ENCODE measurements at regions not wholly inside any gene's neighbourhood (a gene's known extent, or its start where the extent isn't known, plus 50 kb on each side); places are given as distances from the start of the nearest gene placed in this dataset.

DNA sequence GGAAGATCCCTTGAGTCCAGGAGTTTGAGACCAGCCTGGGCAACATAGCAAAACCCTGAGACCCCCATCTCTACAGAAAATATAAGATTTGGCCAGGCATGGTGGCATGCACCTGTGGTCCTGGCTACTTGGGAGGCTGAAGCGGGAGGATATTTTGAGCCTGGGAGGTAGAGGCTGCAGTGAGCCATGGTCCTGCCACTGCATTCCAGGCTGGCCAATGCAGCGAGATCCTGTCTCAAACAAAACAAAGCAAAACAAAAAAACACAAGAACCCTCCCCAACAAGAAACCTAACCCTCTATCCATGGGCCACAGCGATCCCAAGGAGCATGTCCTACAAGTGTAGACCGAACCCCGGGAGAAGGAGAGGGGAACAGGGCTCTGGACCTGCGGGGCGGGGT, 133.3 kb downstream of the MGAT5B start:
- POLR2A ChIA-PET (ENCODE audit: low non-redundant PET): no interaction called here
- no peak overlapping the region for H3K27ac ChIP-seq

DNA sequence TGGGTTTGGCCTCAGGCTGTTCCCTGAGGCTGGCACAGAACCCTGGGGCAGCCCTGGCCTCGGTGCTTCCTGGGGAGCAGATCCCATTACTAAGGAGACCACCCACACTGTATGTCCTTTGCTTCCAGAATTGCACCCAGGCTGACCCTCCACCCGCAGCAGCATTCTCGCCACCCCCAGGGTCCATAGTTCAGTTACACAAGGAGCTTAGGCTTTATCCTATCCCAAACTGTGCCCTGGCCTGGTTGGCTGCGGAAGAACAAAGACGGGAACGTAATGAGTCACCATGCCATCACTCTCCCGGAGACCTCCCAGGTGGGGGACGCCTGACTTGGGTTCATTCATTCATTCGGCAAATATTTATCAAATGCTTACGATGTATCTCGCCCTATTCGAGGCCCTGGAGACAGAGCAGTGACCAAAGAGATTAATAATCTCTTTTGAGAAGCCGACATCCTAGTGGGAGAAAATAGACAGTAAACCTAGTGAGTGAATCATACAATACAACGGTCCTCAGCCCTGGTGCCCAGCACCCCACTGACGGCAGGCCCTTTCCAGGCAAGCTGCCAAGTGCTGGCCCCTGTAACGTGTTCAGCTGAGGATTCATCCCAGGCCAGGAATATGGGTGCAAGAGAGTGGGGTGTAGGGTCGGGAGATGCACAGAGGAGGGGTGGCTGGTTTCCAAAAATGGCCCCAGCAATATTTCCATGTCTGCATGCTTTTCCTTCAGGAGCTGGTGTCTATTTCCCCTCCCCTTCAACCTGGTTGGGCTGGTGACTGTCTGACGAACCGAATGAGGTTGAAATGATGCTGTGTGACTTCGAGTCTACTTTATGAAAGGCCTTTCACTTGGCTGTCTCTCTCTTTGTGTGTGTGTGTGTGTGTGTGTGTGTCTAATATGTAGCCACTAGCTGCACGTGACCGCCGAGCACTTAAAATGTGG, 134.2 kb downstream of the MGAT5B start:
- TF ChIP-seq CTCF (conservative IDR thresholded peaks at IDR 0.05; ENCODE audit: low read depth): no peak
- DNase-seq (ENCODE audit: low spot score): peak; percentile 87
- H3K27ac ChIP-seq: no peak overlapping the region
- POLR2A ChIA-PET (ENCODE audit: low non-redundant PET): no interaction called here
- CTCF ChIA-PET: interaction anchor here (0.6 to 1.0 kb wide), 5 partner anchors 54 to 1038 kb away, joined by 3 to 5 read pairs (median 3); partner anchors contain the start of gene MGAT5B

More for the DNA sequence above, 133.3 kb downstream of the MGAT5B start:
- CTCF ChIA-PET: no interaction called here
- DNase-seq (ENCODE audit: low spot score): no peak
- TF ChIP-seq CTCF (conservative IDR thresholded peaks at IDR 0.05; ENCODE audit: low read depth): no peak

- TF ChIP-seq CTCF (conservative IDR thresholded peaks at IDR 0.05; ENCODE audit: low read depth): no peak
- no peak overlapping the region for H3K27ac ChIP-seq
- DNase-seq (ENCODE audit: low spot score): no peak
- CTCF ChIA-PET: interaction anchor here (1.0 kb wide), 1 partner anchor 136 kb away, joined by 5 read pairs; the partner anchor contains the start of gene MGAT5B
- POLR2A ChIA-PET (ENCODE audit: low non-redundant PET): no interaction called here
These were observed 135.5 kb downstream of the MGAT5B start for GRCh38 chr17:77003699-77004098.

DNA sequence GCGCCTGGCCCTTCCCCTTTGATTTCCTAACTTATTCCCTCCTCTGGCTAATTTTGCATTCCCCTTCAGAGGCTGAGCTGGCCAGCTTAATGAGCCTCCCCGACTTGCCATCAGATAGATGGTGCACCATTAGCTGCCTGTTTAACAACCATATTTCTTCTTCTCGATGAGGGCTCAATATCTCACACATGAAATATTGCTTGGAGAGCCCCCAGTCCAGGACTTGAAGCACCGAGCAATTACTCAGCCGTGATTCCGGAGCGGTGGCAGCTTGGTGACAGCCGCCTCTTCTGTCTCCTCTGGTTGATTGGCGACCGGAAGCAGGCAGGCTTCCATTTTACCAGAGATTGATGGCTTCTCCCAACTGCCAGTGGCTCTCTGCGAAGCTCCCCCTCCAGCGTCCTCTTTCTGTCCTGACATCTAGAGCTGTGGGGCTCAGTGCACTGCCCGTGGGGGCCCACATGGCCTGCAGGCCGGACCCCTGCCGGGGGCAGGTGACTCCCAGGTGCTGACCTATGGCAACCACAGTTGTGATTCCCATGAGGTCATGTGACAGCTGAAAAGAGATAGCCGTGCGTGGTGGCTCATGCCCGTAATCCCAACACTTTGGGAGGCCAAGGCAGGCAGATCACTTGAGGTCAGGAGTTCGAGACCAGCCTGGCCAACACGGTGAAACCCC, 133.7 kb upstream of the SEC14L1 start:
- ChIA-PET CTCF (interaction anchor here (1.3 kb wide), 1 partner anchor 139 kb away, joined by 4 read pairs; the partner anchor contains the start of gene MGAT5B), POLR2A (ENCODE audit: low non-redundant PET) (no interaction called here)
- no peak for DNase-seq (ENCODE audit: low spot score)
- H3K27ac ChIP-seq: no peak overlapping the region
- TF ChIP-seq CTCF (conservative IDR thresholded peaks at IDR 0.05; ENCODE audit: low read depth): no peak

- H3K27ac ChIP-seq: no peak overlapping the region
- POLR2A ChIA-PET (ENCODE audit: low non-redundant PET): no interaction called here
- no peak for TF ChIP-seq CTCF (conservative IDR thresholded peaks at IDR 0.05; ENCODE audit: low read depth)
- no peak for DNase-seq (ENCODE audit: low spot score)
- CTCF ChIA-PET: interaction anchor here (0.7 kb wide), 1 partner anchor 282 kb away, joined by 4 read pairs; no protein-coding TSS in a partner anchor
These were observed 130.9 kb upstream of the SEC14L1 start for GRCh38 chr17:77009877-77010276.

- DNase-seq (ENCODE audit: low spot score): no peak
- ChIA-PET CTCF (interaction anchor here (0.9 to 1.7 kb wide), 2 partner anchors 9 to 46 kb away, joined by 4 to 6 read pairs; no protein-coding TSS in a partner anchor), POLR2A (ENCODE audit: low non-redundant PET) (no interaction called here)
- H3K27ac ChIP-seq: no peak overlapping the region
- no peak for TF ChIP-seq CTCF (conservative IDR thresholded peaks at IDR 0.05; ENCODE audit: low read depth)
These were observed 130.1 kb upstream of the SEC14L1 start for GRCh38 chr17:77010667-77011066.

Data from RWPE1 (cell line).